HepG2 (cell line): ENCODE measurements at regions not wholly inside any gene's neighbourhood (a gene's known extent, or its start where the extent isn't known, plus 50 kb on each side); places are given as distances from the start of the nearest gene placed in this dataset.

Source experiments
- ATAC-seq: fragments of 200-7000 bp; cut with Tn5 transposase; 3 replicates; pipeline ENCODE4 v1.9.1; 2020; ENCODE audit warnings: mild to moderate bottlenecking, moderate library complexity
- BruUV-seq: library from RNA; stranded (reverse); fragments of 400-500 nt; replicated peaks from 2 replicates; lab custom pipeline; 2021; lab: Mats Ljungman, UMichigan
- CTCF ChIA-PET: fragments of 300-600 bp; formaldehyde crosslinking; extraction: SDS; loops from one replicate; lab custom pipeline; 2021; ENCODE audit warnings: low total read pairs, inconsistent platforms, low intra/inter-chr PET ratio; lab: Yijun Ruan, JAX
- POLR2A ChIA-PET: fragments of 350-600 bp; sonication (Branson Sonifier 250); formaldehyde crosslinking; loops from one replicate; lab custom pipeline; 2020; ENCODE audit warnings: antibody characterized with exemption, inconsistent platforms; lab: Yijun Ruan, JAX
- DNase-seq: peaks from one replicate; pipeline ENCODE4 v3.0.0-alpha.2; 2015; ENCODE audit warnings: low spot score
- FAIRE-seq: peaks from 3 replicates; lab custom pipeline; 2011; peaks lifted over from hg19 to GRCh38; lab: Jason Lieb, UNC
- H2AFZ ChIP-seq: one replicate; pipeline ENCODE4 v1.6.1; 2011; ENCODE audit warnings: low read length, inconsistent platforms
- H3K27ac ChIP-seq: fragments of 300-600 bp; 3 replicates; pipeline ENCODE4 v1.8.0; 2011; ENCODE audit warnings: mixed run types, mild to moderate bottlenecking, mixed read lengths, low read length, inconsistent platforms; ENCODE audit not compliant: insufficient read depth; ENCODE audit errors: extremely low read length
- H3K27me3 ChIP-seq, 2 experiments: fragments of 200-600 bp in 1 of 2; 2 replicates in 1 of 2; 3 replicates in 1 of 2; pipeline versions ENCODE4 v1.6.0 to v1.8.0; 2011; ENCODE audit warnings: low read length in 2 of 2, mild to moderate bottlenecking in 2 of 2, moderate library complexity in 2 of 2, inconsistent platforms in 1 of 2; ENCODE audit not compliant: insufficient read depth in 2 of 2, control insufficient read depth in 1 of 2
- H3K36me3 ChIP-seq, 2 experiments: fragments of 200-600 bp in 1 of 2; replicated peaks in 1 of 2; 2 replicates in 1 of 2; 3 replicates in 1 of 2; pipeline versions ENCODE4 v1.5.1 to v1.8.0; 2011; ENCODE audit warnings: low read length in 2 of 2, inconsistent platforms in 1 of 2; ENCODE audit not compliant: insufficient read depth in 2 of 2, control insufficient read depth in 1 of 2
- H3K4me1 ChIP-seq: 2 replicates; pipeline ENCODE4 v1.5.1; 2012; ENCODE audit warnings: low read length, inconsistent platforms; ENCODE audit not compliant: insufficient read depth
- H3K4me2 ChIP-seq: 2 replicates; pipeline ENCODE4 v1.6.0; 2011; ENCODE audit warnings: low read depth, low read length, inconsistent platforms
- H3K4me3 ChIP-seq, 3 experiments: fragments of 200-600 bp in 1 of 3; sonication (generic), shearing (Covaris generic) in 1 of 3; replicated peaks in 1 of 3; 2 replicates each; pipeline ENCODE4 v1.5.1; 2011 to 2016; ENCODE audit warnings: low read length in 3 of 3, inconsistent platforms in 2 of 3, low read depth in 2 of 3, mild to moderate bottlenecking in 2 of 3, control low read depth in 1 of 3, mixed read lengths in 1 of 3; ENCODE audit not compliant: insufficient read depth in 1 of 3
- H3K79me2 ChIP-seq: one replicate; pipeline ENCODE4 v1.6.1; 2011; ENCODE audit warnings: low read length, inconsistent platforms; ENCODE audit not compliant: insufficient read depth
- H3K9ac ChIP-seq: 2 replicates; pipeline ENCODE4 v1.6.0; 2011; ENCODE audit warnings: mild to moderate bottlenecking, low read depth, low read length, inconsistent platforms; ENCODE audit not compliant: insufficient read depth
- H3K9me3 ChIP-seq: 2 replicates; pipeline ENCODE4 v1.5.1; 2012; ENCODE audit warnings: mild to moderate bottlenecking, low read length
- H4K20me1 ChIP-seq: 2 replicates; pipeline ENCODE4 v1.6.0; 2011; ENCODE audit warnings: inconsistent platforms, mild to moderate bottlenecking, low read length, moderate library complexity; ENCODE audit not compliant: insufficient read depth
- GABPB1 ChIP-seq: IDR thresholded peaks from 2 replicates; pipeline ENCODE4 v1.6.1; 2016; ENCODE audit warnings: mild to moderate bottlenecking, missing genetic modification reagents, moderate library complexity, missing compliant biosample characterization
- HNRNPK ChIP-seq: fragments of 200-400 bp; formaldehyde crosslinking; IDR thresholded peaks from 2 replicates; pipeline ENCODE4 v1.6.1; 2018; ENCODE audit warnings: low read length, low read depth, moderate library complexity, mild to moderate bottlenecking; ENCODE audit not compliant: poor library complexity, severe bottlenecking
- MTA1 ChIP-seq: sonication (generic); formaldehyde crosslinking; IDR thresholded peaks from 2 replicates; pipeline ENCODE4 v1.4.0; 2020; ENCODE audit warnings: missing genetic modification reagents, mild to moderate bottlenecking, borderline replicate concordance
- ZNF572 ChIP-seq: sonication (generic); formaldehyde crosslinking; IDR thresholded peaks from 2 replicates; pipeline ENCODE4 v1.5.1; 2020; ENCODE audit warnings: mild to moderate bottlenecking, missing genetic modification reagents
- ZNF747 ChIP-seq: sonication (generic); formaldehyde crosslinking; IDR thresholded peaks from 2 replicates; pipeline ENCODE4 v1.8.1; 2023; ENCODE audit warnings: missing genetic modification reagents, mild to moderate bottlenecking, borderline replicate concordance
- WGBS: methylation state at CpG from one replicate; pipeline ENCODE4 v1.1.6; 2017; ENCODE audit warnings: low lambda C conversion rate; 5-methylcytosine and 5-hydroxymethylcytosine counted together
- in situ Hi-C: cut with HindIII; loops from 2 replicates; pipeline ENCODE4 v1.10.0; 2017; ENCODE audit warnings: low pct_unique_long_range_greater_than_20kb; ENCODE audit not compliant: extremely low pct_ligation_motif_present
- intact Hi-C: fragments of 100-400 bp; cut with micrococcal nuclease; formaldehyde crosslinking; loops from one replicate; pipeline ENCODE4 v1.10.0; 2022; ENCODE audit not compliant: unreplicated experiment
- TF ChIP-seq, protein P1 (sequence below): sonication (generic); formaldehyde crosslinking; IDR thresholded peaks from 2 replicates; pipeline ENCODE4 v1.8.0; 2022; ENCODE audit warnings: missing genetic modification reagents, mild to moderate bottlenecking, moderate library complexity, borderline replicate concordance
- TF ChIP-seq, protein P2 (sequence below): sonication (generic); formaldehyde crosslinking; IDR thresholded peaks from 2 replicates; pipeline ENCODE4 v1.5.0; 2020; ENCODE audit warnings: mild to moderate bottlenecking, missing genetic modification reagents
- TF ChIP-seq, protein P3 (sequence below): sonication (generic); formaldehyde crosslinking; IDR thresholded peaks from 2 replicates; pipeline ENCODE4 v1.4.0; 2020; ENCODE audit warnings: missing genetic modification reagents, borderline replicate concordance
- TF ChIP-seq, protein P4 (sequence below): sonication (generic); formaldehyde crosslinking; IDR thresholded peaks from 2 replicates; pipeline ENCODE4 v1.9.0; 2022; ENCODE audit warnings: missing genetic modification reagents, mild to moderate bottlenecking, borderline replicate concordance
- TF ChIP-seq, protein P5 (sequence below): IDR thresholded peaks from 2 replicates; pipeline ENCODE4 v1.6.1; 2016; ENCODE audit warnings: missing genetic modification reagents, missing compliant biosample characterization

DNA sequence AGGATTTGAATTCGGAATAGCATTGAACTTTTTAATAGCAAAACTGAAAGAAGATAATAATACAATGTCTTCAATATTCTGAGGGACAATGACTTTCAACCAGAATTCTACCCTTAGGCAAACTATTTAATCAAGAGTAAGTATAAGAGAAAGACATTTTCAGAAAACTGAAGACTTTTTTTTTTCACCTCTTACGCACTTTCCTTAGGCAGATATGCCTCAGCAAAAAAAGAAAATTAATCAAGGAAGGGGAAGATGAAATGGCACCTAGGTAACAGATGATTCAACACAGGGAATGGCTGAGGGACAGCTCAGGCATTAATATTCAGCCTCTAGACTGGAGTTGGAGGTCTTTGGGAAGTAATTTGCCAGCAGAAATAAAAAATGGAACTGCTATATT is 184.9 kb downstream of the URB2 start (continued):
- TF ChIP-seq, protein P1, sequence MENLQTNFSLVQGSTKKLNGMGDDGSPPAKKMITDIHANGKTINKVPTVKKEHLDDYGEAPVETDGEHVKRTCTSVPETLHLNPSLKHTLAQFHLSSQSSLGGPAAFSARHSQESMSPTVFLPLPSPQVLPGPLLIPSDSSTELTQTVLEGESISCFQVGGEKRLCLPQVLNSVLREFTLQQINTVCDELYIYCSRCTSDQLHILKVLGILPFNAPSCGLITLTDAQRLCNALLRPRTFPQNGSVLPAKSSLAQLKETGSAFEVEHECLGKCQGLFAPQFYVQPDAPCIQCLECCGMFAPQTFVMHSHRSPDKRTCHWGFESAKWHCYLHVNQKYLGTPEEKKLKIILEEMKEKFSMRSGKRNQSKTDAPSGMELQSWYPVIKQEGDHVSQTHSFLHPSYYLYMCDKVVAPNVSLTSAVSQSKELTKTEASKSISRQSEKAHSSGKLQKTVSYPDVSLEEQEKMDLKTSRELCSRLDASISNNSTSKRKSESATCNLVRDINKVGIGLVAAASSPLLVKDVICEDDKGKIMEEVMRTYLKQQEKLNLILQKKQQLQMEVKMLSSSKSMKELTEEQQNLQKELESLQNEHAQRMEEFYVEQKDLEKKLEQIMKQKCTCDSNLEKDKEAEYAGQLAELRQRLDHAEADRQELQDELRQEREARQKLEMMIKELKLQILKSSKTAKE (CRISPR knock-in tag), result no peak
- TF ChIP-seq MTA1 (CRISPR knock-in tag) (no peak), ZNF747 (CRISPR knock-in tag) (no peak), GABPB1 (no peak)
- TF ChIP-seq, protein P2, sequence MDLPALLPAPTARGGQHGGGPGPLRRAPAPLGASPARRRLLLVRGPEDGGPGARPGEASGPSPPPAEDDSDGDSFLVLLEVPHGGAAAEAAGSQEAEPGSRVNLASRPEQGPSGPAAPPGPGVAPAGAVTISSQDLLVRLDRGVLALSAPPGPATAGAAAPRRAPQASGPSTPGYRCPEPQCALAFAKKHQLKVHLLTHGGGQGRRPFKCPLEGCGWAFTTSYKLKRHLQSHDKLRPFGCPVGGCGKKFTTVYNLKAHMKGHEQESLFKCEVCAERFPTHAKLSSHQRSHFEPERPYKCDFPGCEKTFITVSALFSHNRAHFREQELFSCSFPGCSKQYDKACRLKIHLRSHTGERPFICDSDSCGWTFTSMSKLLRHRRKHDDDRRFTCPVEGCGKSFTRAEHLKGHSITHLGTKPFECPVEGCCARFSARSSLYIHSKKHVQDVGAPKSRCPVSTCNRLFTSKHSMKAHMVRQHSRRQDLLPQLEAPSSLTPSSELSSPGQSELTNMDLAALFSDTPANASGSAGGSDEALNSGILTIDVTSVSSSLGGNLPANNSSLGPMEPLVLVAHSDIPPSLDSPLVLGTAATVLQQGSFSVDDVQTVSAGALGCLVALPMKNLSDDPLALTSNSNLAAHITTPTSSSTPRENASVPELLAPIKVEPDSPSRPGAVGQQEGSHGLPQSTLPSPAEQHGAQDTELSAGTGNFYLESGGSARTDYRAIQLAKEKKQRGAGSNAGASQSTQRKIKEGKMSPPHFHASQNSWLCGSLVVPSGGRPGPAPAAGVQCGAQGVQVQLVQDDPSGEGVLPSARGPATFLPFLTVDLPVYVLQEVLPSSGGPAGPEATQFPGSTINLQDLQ (CRISPR knock-in tag), result no peak

DNA sequence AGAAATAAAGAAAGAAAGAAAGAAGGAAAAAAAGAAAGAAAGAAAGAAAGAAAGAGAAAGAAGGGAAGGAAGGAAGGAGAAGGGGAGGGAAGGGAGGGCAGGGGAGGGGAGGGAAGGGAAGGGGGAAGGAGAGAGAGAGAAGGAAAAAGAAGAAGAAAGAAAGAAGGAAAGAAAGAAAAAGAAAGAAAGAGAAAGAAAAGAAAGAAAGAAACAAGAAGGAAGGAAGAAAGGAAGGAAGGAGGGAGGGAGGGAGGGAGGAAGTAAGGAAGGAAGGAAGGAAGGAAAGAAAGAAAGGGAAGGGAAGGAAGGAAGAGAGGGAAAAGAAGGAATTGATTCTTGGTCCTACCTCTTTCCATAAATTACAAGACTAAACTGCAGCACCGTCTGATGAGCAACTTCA is 186.1 kb downstream of the URB2 start:
- in situ Hi-C loops (no loop called here), intact Hi-C loops (no loop called here)
- Histone ChIP-seq H4K20me1 (no peaks in the 10 kb centered on the region), H2AFZ (no peak overlapping the region), H3K36me3 (no peaks in the 10 kb centered on the region), H3K9ac (no peak overlapping the region), H3K27me3 (0 out of 5 replicates have a peak, but pooled peaks cover 0 to 1% of the 10 kb centered on the region in 2 experiments), H3K4me3 (no peak overlapping the region), H3K4me1 (no peaks in the 10 kb centered on the region), H3K9me3 (peaks cover 23% of the 10 kb centered on the region), H3K27ac (no peak overlapping the region), H3K79me2 (no peaks in the 10 kb centered on the region), H3K4me2 (no peak overlapping the region)
- ChIA-PET POLR2A (no interaction called here), CTCF (no interaction called here)
- 85% methylated on average over 1 of the region's 1 CpG for WGBS
- ATAC-seq (no peak), FAIRE-seq (no peak), DNase-seq (no peak)
- TF ChIP-seq, protein P3, sequence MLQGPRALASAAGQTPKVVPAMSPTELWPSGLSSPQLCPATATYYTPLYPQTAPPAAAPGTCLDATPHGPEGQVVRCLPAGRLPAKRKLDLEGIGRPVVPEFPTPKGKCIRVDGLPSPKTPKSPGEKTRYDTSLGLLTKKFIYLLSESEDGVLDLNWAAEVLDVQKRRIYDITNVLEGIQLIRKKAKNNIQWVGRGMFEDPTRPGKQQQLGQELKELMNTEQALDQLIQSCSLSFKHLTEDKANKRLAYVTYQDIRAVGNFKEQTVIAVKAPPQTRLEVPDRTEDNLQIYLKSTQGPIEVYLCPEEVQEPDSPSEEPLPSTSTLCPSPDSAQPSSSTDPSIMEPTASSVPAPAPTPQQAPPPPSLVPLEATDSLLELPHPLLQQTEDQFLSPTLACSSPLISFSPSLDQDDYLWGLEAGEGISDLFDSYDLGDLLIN (CRISPR knock-in tag), result no peak
- TF ChIP-seq HNRNPK (peak; percentile 27), ZNF572 (CRISPR knock-in tag) (no peak)
- TF ChIP-seq, protein P4, sequence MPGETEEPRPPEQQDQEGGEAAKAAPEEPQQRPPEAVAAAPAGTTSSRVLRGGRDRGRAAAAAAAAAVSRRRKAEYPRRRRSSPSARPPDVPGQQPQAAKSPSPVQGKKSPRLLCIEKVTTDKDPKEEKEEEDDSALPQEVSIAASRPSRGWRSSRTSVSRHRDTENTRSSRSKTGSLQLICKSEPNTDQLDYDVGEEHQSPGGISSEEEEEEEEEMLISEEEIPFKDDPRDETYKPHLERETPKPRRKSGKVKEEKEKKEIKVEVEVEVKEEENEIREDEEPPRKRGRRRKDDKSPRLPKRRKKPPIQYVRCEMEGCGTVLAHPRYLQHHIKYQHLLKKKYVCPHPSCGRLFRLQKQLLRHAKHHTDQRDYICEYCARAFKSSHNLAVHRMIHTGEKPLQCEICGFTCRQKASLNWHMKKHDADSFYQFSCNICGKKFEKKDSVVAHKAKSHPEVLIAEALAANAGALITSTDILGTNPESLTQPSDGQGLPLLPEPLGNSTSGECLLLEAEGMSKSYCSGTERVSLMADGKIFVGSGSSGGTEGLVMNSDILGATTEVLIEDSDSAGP (CRISPR knock-in tag), result no peak
- TF ChIP-seq, protein P5, sequence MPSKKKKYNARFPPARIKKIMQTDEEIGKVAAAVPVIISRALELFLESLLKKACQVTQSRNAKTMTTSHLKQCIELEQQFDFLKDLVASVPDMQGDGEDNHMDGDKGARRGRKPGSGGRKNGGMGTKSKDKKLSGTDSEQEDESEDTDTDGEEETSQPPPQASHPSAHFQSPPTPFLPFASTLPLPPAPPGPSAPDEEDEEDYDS, result no peak
- BruUV-seq, result no TSS peak
